Neural progenitor cell (in vitro differentiated cells): ENCODE measurements at regions not wholly inside any gene's neighbourhood (a gene's known extent, or its start where the extent isn't known, plus 50 kb on each side); places are given as distances from the start of the nearest gene placed in this dataset. TPM values are rescaled to one million over a fixed set of nuclear protein-coding genes. Genes with fewer than 3 reads are reported as not detected.
"Not testable (repeated sequence)": the region's sequence is repeated elsewhere in the genome, so short reads cannot be mapped to it uniquely, and the experiment has no call there.

Source experiments
- DNase-seq: peaks from one replicate; pipeline ENCODE4 v3.0.0-alpha.2; 2016; ENCODE audit warnings: low spot score
- H2AFZ ChIP-seq: fragments of 200-600 bp; sonication (generic); replicated peaks from 2 replicates; pipeline ENCODE4 v1.6.1; 2016; ENCODE audit warnings: antibody characterized with exemption
- H3F3A ChIP-seq: fragments of 200-600 bp; sonication (generic); 2 replicates; pipeline ENCODE4 v1.6.1; 2016; ENCODE audit warnings: antibody characterized with exemption, low read depth
- H3K27ac ChIP-seq: fragments of 200-600 bp; sonication (generic); 2 replicates; pipeline ENCODE4 v1.5.1; 2016; ENCODE audit warnings: mild to moderate bottlenecking
- H3K27me3 ChIP-seq: fragments of 200-600 bp; sonication (generic); 2 replicates; pipeline ENCODE4 v1.6.1; 2016; ENCODE audit warnings: mild to moderate bottlenecking, moderate library complexity
- H3K36me3 ChIP-seq: fragments of 200-600 bp; sonication (generic); 2 replicates; pipeline ENCODE4 v1.5.1; 2016
- H3K4me1 ChIP-seq: fragments of 200-600 bp; sonication (generic); 2 replicates; pipeline ENCODE4 v1.6.1; 2016; ENCODE audit warnings: mixed run types
- H3K4me2 ChIP-seq: fragments of 200-600 bp; sonication (generic); 2 replicates; pipeline ENCODE4 v1.6.1; 2016
- H3K4me3 ChIP-seq: fragments of 200-600 bp; sonication (generic); 2 replicates; pipeline ENCODE4 v1.5.1; 2016
- H3K79me2 ChIP-seq: fragments of 200-600 bp; sonication (generic); 2 replicates; pipeline ENCODE4 v1.6.1; 2016; ENCODE audit warnings: low read depth
- H3K9ac ChIP-seq: fragments of 200-600 bp; sonication (generic); 2 replicates; pipeline ENCODE4 v1.6.1; 2016
- H3K9me3 ChIP-seq: fragments of 200-600 bp; sonication (generic); 2 replicates; pipeline ENCODE4 v1.5.1; 2016; ENCODE audit warnings: low read depth
- H4K20me1 ChIP-seq: fragments of 200-600 bp; sonication (generic); 2 replicates; pipeline ENCODE4 v1.6.1; 2016; ENCODE audit warnings: low read depth
- H3K27ac Mint-ChIP-seq: 3 replicates; pipeline ENCODE4 v1.8.0; 2021; ENCODE audit warnings: mixed read lengths
- H3K27me3 Mint-ChIP-seq: 2 replicates; pipeline ENCODE4 v1.8.0; 2022; ENCODE audit warnings: low read depth, mild to moderate bottlenecking, inconsistent platforms, moderate library complexity, mixed read lengths; ENCODE audit not compliant: insufficient read depth
- H3K36me3 Mint-ChIP-seq: 3 replicates; pipeline ENCODE4 v1.8.0; 2021; ENCODE audit warnings: mixed read lengths
- H3K4me1 Mint-ChIP-seq: 3 replicates; pipeline ENCODE4 v1.8.0; 2021; ENCODE audit warnings: mixed read lengths
- H3K4me3 Mint-ChIP-seq: 3 replicates; pipeline ENCODE4 v1.8.0; 2021; ENCODE audit warnings: mild to moderate bottlenecking, moderate library complexity, mixed read lengths
- H3K9me3 Mint-ChIP-seq: 3 replicates; pipeline ENCODE4 v1.8.0; 2020; ENCODE audit warnings: mixed read lengths
- small RNA-seq: library from RNA; depleted of rRNA; stranded (forward); fragments of <200 nt; gene quantifications from one replicate; pipeline ENCODE3, GENCODE V24; 2015

- H3K9me3 Mint-ChIP-seq, H3K36me3 ChIP-seq, H3F3A ChIP-seq, H3K27ac Mint-ChIP-seq, H3K9ac ChIP-seq, H3K36me3 Mint-ChIP-seq, H3K79me2 ChIP-seq, H3K27me3 ChIP-seq, H3K9me3 ChIP-seq, DNase-seq, H2AFZ ChIP-seq, H3K4me1 ChIP-seq, H3K4me1 Mint-ChIP-seq, H4K20me1 ChIP-seq, H3K27ac ChIP-seq, H3K27me3 Mint-ChIP-seq: not testable (repeated sequence)
- peak overlapping the region; percentile 83 for H3K4me3 Mint-ChIP-seq
- Histone ChIP-seq H3K4me3 (peak overlapping the region; percentile 43), H3K4me2 (peak overlapping the region; percentile 73)
These were observed 59.1 kb upstream of the NBPF26 start for GRCh38 chr1:120664376-120665249.

GRCh38 chr1:120665250-120665577 is 58.5 kb upstream of the NBPF26 start:
- Histone ChIP-seq H3K4me2 (peak overlapping the region; percentile 73), H3K4me3 (peak overlapping the region; percentile 43)
- H2AFZ ChIP-seq, DNase-seq, H3K36me3 ChIP-seq, H3K27me3 Mint-ChIP-seq, H3K27ac Mint-ChIP-seq, H3K4me1 Mint-ChIP-seq, H3K9me3 ChIP-seq, H3F3A ChIP-seq, H3K79me2 ChIP-seq, H3K9me3 Mint-ChIP-seq, H3K9ac ChIP-seq, H4K20me1 ChIP-seq, H3K27ac ChIP-seq, H3K4me1 ChIP-seq, H3K27me3 ChIP-seq, H3K36me3 Mint-ChIP-seq: not testable (repeated sequence)
- H3K4me3 Mint-ChIP-seq, result peak overlapping the region; percentile 83

DNA sequence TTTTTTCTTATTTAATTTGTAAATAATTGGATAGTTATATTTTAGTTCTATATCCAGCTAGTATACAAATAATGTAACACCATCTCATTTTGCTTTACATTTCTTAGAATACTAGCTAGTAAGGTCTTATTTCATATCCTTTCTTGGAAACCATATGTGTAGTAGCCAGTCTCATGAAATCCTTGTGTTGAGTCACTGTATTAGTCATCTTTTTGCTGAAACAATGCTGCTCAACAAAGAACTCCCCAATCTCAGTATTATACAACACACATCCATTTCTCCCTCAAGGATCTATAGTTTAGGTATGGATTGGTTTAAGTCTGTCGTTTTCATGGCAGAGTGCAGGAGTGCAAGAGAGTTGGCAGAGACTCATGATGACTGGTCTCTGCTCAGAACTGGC is 55.6 kb upstream of the NBPF26 start:
- not testable (repeated sequence) for DNase-seq, H2AFZ ChIP-seq, H3K27ac ChIP-seq, H3K4me2 ChIP-seq, H3K9me3 Mint-ChIP-seq, H3K36me3 Mint-ChIP-seq, H3K36me3 ChIP-seq, H3K79me2 ChIP-seq, H3K4me1 Mint-ChIP-seq, H3K9ac ChIP-seq, H3K4me3 ChIP-seq, H4K20me1 ChIP-seq, H3K4me1 ChIP-seq, H3K27me3 ChIP-seq, H3F3A ChIP-seq, H3K27ac Mint-ChIP-seq, H3K9me3 ChIP-seq, H3K27me3 Mint-ChIP-seq, H3K4me3 Mint-ChIP-seq

Small RNA genes lying in the stretch of these regions (small RNA-seq; reads per million reads assigned to genes)
- not detected for gene RF00004
